ENCODE measurements at regions not wholly inside any gene's neighbourhood (a gene's known extent, or its start where the extent isn't known, plus 50 kb on each side); places are given as distances from the start of the nearest gene placed in this dataset.
"Not testable (repeated sequence)": the region's sequence is repeated elsewhere in the genome, so short reads cannot be mapped to it uniquely, and the experiment has no call there.

DNA sequence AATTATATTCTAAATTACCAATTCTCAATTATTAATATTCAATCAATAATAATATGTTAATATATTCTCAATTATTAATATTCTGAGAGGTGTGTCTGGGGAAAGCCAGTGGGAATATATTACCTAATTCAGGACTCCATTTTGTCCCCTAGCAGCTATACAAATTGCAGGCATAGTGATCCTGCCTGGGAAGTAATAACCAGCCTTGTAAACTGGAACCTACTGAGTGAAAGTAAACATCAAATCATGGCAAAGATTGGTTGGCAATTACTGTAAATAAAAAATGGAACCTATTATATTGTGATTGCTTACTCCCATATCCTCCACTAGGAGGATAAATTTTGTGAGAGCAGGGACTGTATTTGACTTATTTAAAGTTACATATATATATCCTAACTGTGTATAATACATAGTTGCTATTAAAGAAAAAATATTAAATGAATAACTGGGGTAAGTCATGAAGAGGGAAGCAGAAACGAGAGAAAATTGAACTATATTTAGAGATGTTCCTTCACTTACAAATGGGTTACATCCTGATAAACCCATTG, 150.5 kb upstream of the ELL2 start:
- H3K36me3 ChIP-seq (ENCODE audit: insufficient read depth, low read length) = no peaks in the 10 kb centered on the region
- intact Hi-C loops (cut with micrococcal nuclease) = no loop called here
- ChIA-PET POLR2A (ENCODE audit: partially characterized antibody) (no interaction called here), CTCF (ENCODE audit: partially characterized antibody) (no interaction called here)
- no peak overlapping the region for H3K27ac ChIP-seq (ENCODE audit: low read depth, low read length)
- peaks cover 2 to 5% of the 10 kb centered on the region in 2 donors for H3K27me3 Mint-ChIP-seq
- H3K4me1 Mint-ChIP-seq = peaks cover 0 to 3% (median 1%) of the 10 kb centered on the region in 4 donors
- no peak overlapping the region for H3K4me3 Mint-ChIP-seq
- no peaks in the 10 kb centered on the region for H3K36me3 Mint-ChIP-seq
- no peaks in the 10 kb centered on the region for H3K4me1 ChIP-seq (ENCODE audit: insufficient read depth, low read length)
- no peak for DNase-seq
- no peaks in the 10 kb centered on the region for H3K27me3 ChIP-seq (ENCODE audit: insufficient read depth, low read length)
- no peaks in the 10 kb centered on the region for H3K9me3 Mint-ChIP-seq
- no peak overlapping the region for H3K27ac Mint-ChIP-seq
- no peak overlapping the region for H3K4me3 ChIP-seq (ENCODE audit: low read length in 2 of 2)
- H3K9me3 ChIP-seq (ENCODE audit: control insufficient read depth in 1 of 2, low read length in 2 of 2) = no peaks in the 10 kb centered on the region

DNA sequence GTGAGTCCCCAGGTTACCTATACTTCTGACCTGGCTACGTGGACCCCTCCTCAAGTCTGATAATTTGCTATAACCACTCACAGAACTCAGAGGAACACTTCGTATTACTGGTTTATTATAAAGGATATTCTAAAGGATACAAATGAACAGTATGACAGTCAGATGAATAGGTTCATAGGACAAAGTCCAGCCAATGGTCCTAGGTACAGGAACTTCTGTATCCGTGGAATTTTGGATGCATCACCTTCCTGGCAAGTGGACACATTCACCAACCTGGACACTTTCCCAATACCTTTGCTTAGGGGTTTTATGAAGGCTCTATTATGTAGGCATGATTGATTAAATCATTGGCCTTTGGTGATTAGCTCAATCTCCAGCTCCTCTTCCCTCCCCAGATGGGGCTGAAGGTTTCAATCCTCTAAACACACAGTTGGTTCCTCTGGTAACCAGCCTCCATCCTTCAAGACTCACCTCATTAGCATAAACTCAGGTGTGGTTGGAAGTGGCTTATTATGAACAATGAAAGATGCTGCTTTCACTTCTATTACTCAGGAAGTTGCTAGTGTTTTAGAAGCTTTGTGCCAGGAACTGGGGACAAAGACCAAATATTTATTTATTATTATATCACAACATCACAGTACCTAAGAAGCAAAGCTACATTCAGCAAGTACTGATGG, 149.6 kb upstream of the ELL2 start:
- H3K27me3 Mint-ChIP-seq = peaks cover 2 to 5% of the 10 kb centered on the region in 2 donors
- H3K9me3 ChIP-seq (ENCODE audit: control insufficient read depth in 1 of 2, low read length in 2 of 2) = no peaks in the 10 kb centered on the region
- H3K4me1 Mint-ChIP-seq = peaks cover 0 to 3% (median 1%) of the 10 kb centered on the region in 4 donors
- no peak for DNase-seq
- intact Hi-C loops (cut with micrococcal nuclease) = no loop called here
- H3K4me1 ChIP-seq (ENCODE audit: insufficient read depth, low read length) = no peaks in the 10 kb centered on the region
- no peak overlapping the region for H3K4me3 Mint-ChIP-seq
- no peak overlapping the region for H3K27ac ChIP-seq (ENCODE audit: low read depth, low read length)
- H3K36me3 ChIP-seq (ENCODE audit: insufficient read depth, low read length) = no peaks in the 10 kb centered on the region
- no peak overlapping the region for H3K27ac Mint-ChIP-seq
- H3K36me3 Mint-ChIP-seq = no peaks in the 10 kb centered on the region
- POLR2A ChIA-PET (ENCODE audit: partially characterized antibody) = no interaction called here
- CTCF ChIA-PET (ENCODE audit: partially characterized antibody) = no interaction called here
- no peaks in the 10 kb centered on the region for H3K27me3 ChIP-seq (ENCODE audit: insufficient read depth, low read length)
- no peak overlapping the region for H3K4me3 ChIP-seq (ENCODE audit: low read length in 2 of 2)
- no peaks in the 10 kb centered on the region for H3K9me3 Mint-ChIP-seq

DNA sequence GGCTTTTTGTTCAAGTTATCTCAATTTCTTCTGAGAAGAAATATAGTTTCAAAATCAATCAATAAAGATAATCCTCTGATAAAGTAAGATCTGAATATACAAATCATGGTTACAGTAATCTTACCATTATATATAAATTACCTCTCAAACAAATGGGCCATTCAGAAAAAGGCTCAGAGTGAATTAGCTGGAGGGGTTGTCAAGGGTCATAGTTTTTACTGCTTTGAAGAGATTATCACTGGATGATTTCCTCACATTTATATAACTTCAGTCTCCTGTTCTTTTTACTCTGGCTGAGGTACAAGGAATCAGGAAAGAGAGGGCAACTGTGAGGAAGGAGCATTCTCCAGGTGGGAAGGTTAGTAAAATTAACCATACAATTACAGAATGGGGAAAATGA, 148.6 kb upstream of the ELL2 start:
- H3K4me3 ChIP-seq (ENCODE audit: low read length in 2 of 2) = no peak overlapping the region
- H3K27me3 ChIP-seq (ENCODE audit: insufficient read depth, low read length) = no peaks in the 10 kb centered on the region
- H3K4me1 ChIP-seq (ENCODE audit: insufficient read depth, low read length) = no peaks in the 10 kb centered on the region
- Mint-ChIP-seq H3K36me3 (no peaks in the 10 kb centered on the region), H3K27me3 (peaks cover 2 to 5% of the 10 kb centered on the region in 2 donors), H3K9me3 (peaks cover 0 to 7% (median 5%) of the 10 kb centered on the region in 8 donors), H3K4me1 (peaks cover 0 to 2% (median 0%) of the 10 kb centered on the region in 4 donors), H3K27ac (no peak overlapping the region), H3K4me3 (no peak overlapping the region)
- CTCF ChIA-PET (ENCODE audit: partially characterized antibody) = no interaction called here
- intact Hi-C loops (cut with micrococcal nuclease) = no loop called here
- POLR2A ChIA-PET (ENCODE audit: partially characterized antibody) = no interaction called here
- H3K27ac ChIP-seq (ENCODE audit: low read depth, low read length) = no peak overlapping the region
- H3K9me3 ChIP-seq (ENCODE audit: control insufficient read depth in 1 of 2, low read length in 2 of 2) = no peaks in the 10 kb centered on the region
- H3K36me3 ChIP-seq (ENCODE audit: insufficient read depth, low read length) = no peaks in the 10 kb centered on the region
- no peak for DNase-seq

DNA sequence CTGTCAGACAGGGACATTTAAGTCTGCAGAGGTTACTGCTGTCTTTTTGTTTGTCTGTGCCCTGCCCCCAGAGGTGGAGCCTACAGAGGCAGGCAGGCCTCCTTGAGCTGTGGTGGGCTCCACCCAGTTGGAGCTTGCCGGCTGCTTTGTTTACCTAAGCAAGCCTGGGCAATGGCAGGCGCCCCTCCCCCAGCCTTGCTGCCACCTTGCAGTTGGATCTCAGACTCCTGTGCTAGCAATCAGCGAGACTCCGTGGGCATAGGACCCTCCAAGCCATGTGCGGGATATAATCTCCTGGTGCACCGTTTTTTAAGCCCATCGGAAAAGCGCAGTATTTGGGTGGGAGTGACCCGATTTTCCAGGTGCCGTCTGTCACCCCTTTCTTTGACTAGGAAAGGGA, 147.0 kb upstream of the ELL2 start:
- H3K36me3 ChIP-seq (ENCODE audit: insufficient read depth, low read length); H3K4me3 ChIP-seq (ENCODE audit: low read length in 2 of 2); CTCF ChIA-PET (ENCODE audit: partially characterized antibody); H3K27ac Mint-ChIP-seq; H3K27me3 Mint-ChIP-seq; H3K4me3 Mint-ChIP-seq; H3K9me3 Mint-ChIP-seq; H3K4me1 Mint-ChIP-seq; DNase-seq; H3K27ac ChIP-seq (ENCODE audit: low read depth, low read length); H3K27me3 ChIP-seq (ENCODE audit: insufficient read depth, low read length); H3K36me3 Mint-ChIP-seq; intact Hi-C loops (cut with micrococcal nuclease); POLR2A ChIA-PET (ENCODE audit: partially characterized antibody); H3K9me3 ChIP-seq (ENCODE audit: control insufficient read depth in 1 of 2, low read length in 2 of 2); H3K4me1 ChIP-seq (ENCODE audit: insufficient read depth, low read length): not testable (repeated sequence)

DNA sequence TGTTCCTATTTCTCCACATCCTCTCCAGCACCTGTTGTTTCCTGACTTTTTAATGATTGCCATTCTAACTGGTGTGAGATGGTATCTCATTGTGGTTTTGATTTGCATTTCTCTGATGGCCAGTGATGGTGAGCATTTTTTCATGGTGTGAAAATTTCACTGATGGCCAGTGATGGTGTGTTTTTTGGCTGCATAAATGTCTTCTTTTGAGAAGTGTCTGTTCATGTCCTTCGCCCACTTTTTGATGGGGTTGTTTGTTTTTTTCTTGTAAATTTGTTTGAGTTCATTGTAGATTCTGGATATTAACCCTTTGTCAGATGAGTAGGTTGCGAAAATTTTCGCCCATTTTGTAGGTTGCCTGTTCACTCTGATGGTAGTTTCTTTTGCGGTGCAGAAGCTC, 142.2 kb upstream of the ELL2 start:
- DNase-seq; intact Hi-C loops (cut with micrococcal nuclease); CTCF ChIA-PET (ENCODE audit: partially characterized antibody); H3K27ac ChIP-seq (ENCODE audit: low read depth, low read length); H3K27me3 ChIP-seq (ENCODE audit: insufficient read depth, low read length); H3K4me3 ChIP-seq (ENCODE audit: low read length in 2 of 2); POLR2A ChIA-PET (ENCODE audit: partially characterized antibody); H3K36me3 Mint-ChIP-seq; H3K27me3 Mint-ChIP-seq; H3K27ac Mint-ChIP-seq; H3K4me1 ChIP-seq (ENCODE audit: insufficient read depth, low read length); H3K4me3 Mint-ChIP-seq; H3K4me1 Mint-ChIP-seq; H3K36me3 ChIP-seq (ENCODE audit: insufficient read depth, low read length); H3K9me3 Mint-ChIP-seq; H3K9me3 ChIP-seq (ENCODE audit: control insufficient read depth in 1 of 2, low read length in 2 of 2): not testable (repeated sequence)

DNA sequence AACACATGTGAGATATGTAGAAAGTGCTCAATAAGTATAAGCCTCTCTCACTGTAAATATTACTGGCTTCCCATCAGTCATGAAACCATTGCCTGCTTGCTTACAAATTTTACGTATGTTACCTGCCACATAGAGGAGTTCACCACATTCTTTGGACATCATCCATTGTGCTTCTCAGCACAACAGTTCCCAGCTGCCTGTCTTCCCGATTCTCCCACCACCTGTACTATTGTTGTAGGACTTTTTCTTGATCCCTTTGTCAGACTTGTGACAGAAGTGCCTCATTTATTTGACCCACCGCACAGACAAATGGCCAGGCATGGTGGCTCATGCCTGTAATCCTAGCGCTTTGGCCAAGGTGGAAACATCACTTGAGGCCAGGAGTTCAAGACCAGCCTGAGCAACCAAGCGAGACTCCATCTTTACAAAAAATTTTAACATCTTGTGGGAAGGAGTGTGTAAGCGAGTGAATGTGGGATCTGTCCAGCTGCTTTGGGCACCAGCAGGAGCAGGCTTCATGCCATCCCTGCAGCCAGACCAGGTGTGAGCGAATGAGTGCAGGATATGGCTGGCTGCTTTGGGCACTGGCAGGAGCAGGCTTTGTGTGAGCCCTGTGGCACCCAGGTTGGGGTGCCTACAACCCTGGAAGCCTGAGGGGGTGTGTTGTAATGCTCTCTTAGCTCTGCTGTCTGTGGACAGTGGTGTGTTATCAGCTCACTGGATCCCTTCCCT, 139.9 kb upstream of the ELL2 start:
- Histone ChIP-seq H3K4me1 (ENCODE audit: insufficient read depth, low read length) (no peaks in the 10 kb centered on the region), H3K27ac (ENCODE audit: low read depth, low read length) (no peak overlapping the region), H3K36me3 (ENCODE audit: insufficient read depth, low read length) (no peaks in the 10 kb centered on the region), H3K27me3 (ENCODE audit: insufficient read depth, low read length) (no peaks in the 10 kb centered on the region), H3K9me3 (ENCODE audit: control insufficient read depth in 1 of 2, low read length in 2 of 2) (no peaks in the 10 kb centered on the region), H3K4me3 (ENCODE audit: low read length in 2 of 2) (no peak overlapping the region)
- peaks cover 0 to 10% (median 6%) of the 10 kb centered on the region in 8 donors for H3K9me3 Mint-ChIP-seq
- intact Hi-C loops (cut with micrococcal nuclease) = no loop called here
- no peaks in the 10 kb centered on the region for H3K4me1 Mint-ChIP-seq
- no peaks in the 10 kb centered on the region for H3K36me3 Mint-ChIP-seq
- no peak for DNase-seq
- ChIA-PET CTCF (ENCODE audit: partially characterized antibody) (no interaction called here), POLR2A (ENCODE audit: partially characterized antibody) (no interaction called here)
- no peaks in the 10 kb centered on the region for H3K27me3 Mint-ChIP-seq
- H3K4me3 Mint-ChIP-seq = no peak overlapping the region
- no peak overlapping the region for H3K27ac Mint-ChIP-seq

DNA sequence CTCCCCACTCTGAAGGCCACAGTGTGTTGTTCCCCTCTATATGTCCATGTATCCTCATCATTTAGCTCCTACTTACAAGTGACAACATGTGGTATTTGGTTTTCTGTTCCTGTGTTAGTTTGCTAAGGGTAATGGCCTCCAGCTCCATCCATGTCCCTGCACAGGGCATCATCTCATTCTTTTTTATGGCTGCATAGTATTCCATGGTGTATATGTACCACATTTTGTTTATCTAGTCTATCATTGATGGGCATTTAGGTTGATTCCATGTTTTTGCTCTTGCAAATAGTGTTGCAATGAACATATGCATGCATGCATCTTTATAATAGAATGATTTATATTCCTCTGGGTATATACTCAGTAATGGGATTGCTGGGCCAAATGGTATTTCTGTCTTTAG, 135.8 kb upstream of the ELL2 start:
- H3K36me3 ChIP-seq (ENCODE audit: insufficient read depth, low read length); H3K36me3 Mint-ChIP-seq; H3K27me3 ChIP-seq (ENCODE audit: insufficient read depth, low read length); POLR2A ChIA-PET (ENCODE audit: partially characterized antibody); intact Hi-C loops (cut with micrococcal nuclease); H3K4me3 Mint-ChIP-seq; H3K4me1 Mint-ChIP-seq; H3K27ac Mint-ChIP-seq; H3K9me3 Mint-ChIP-seq; H3K27me3 Mint-ChIP-seq; H3K9me3 ChIP-seq (ENCODE audit: control insufficient read depth in 1 of 2, low read length in 2 of 2); H3K4me1 ChIP-seq (ENCODE audit: insufficient read depth, low read length); H3K27ac ChIP-seq (ENCODE audit: low read depth, low read length); H3K4me3 ChIP-seq (ENCODE audit: low read length in 2 of 2); CTCF ChIA-PET (ENCODE audit: partially characterized antibody); DNase-seq: not testable (repeated sequence)
